Nephron progenitor cell (in vitro differentiated cells): ENCODE measurements at regions not wholly inside any gene's neighbourhood (a gene's known extent, or its start where the extent isn't known, plus 50 kb on each side); places are given as distances from the start of the nearest gene placed in this dataset.

ENCODE experiments used
- DNase-seq: peaks from one replicate; pipeline ENCODE4 v3.0.0; 2021
- H3K27ac Mint-ChIP-seq: 2 replicates; pipeline ENCODE4 v1.8.0; 2021; ENCODE audit warnings: mild to moderate bottlenecking, moderate library complexity, mixed read lengths
- H3K27me3 Mint-ChIP-seq: 2 replicates; pipeline ENCODE4 v1.8.0; 2021; ENCODE audit warnings: mild to moderate bottlenecking, low read depth, mixed read lengths; ENCODE audit not compliant: poor library complexity
- H3K36me3 Mint-ChIP-seq: 2 replicates; pipeline ENCODE4 v1.8.0; 2021; ENCODE audit warnings: low read depth, mixed read lengths
- H3K4me1 Mint-ChIP-seq: 2 replicates; pipeline ENCODE4 v1.8.0; 2021; ENCODE audit warnings: mixed read lengths
- H3K4me3 Mint-ChIP-seq: 2 replicates; pipeline ENCODE4 v1.8.0; 2021; ENCODE audit warnings: mild to moderate bottlenecking, moderate library complexity, mixed read lengths
- H3K9me3 Mint-ChIP-seq: 2 replicates; pipeline ENCODE4 v1.8.0; 2021; ENCODE audit warnings: mild to moderate bottlenecking, moderate library complexity, mixed read lengths
- CTCF ChIP-seq: fragments of 200-600 bp; sonication (generic); IDR thresholded peaks from 2 replicates; pipeline ENCODE4 v1.5.0; 2021; ENCODE audit warnings: antibody characterized with exemption

- Mint-ChIP-seq H3K27ac (peak overlapping the region; percentile 61), H3K4me1 (peaks cover 48% of the 10 kb centered on the region), H3K9me3 (peaks cover 3% of the 10 kb centered on the region), H3K36me3 (no peaks in the 10 kb centered on the region), H3K27me3 (peaks cover 10% of the 10 kb centered on the region), H3K4me3 (no peak overlapping the region)
- no peak for TF ChIP-seq CTCF
- no peak for DNase-seq
Measured at GRCh38 chr18:10378688-10379420, 75.6 kb upstream of the APCDD1 start.

GRCh38 chr18:10379522-10379921, 74.9 kb upstream of the APCDD1 start:
- no peak for TF ChIP-seq CTCF
- Mint-ChIP-seq H3K36me3 (no peaks in the 10 kb centered on the region), H3K27ac (peak overlapping the region; percentile 61), H3K4me1 (peaks cover 42% of the 10 kb centered on the region), H3K4me3 (no peak overlapping the region), H3K27me3 (peaks cover 10% of the 10 kb centered on the region), H3K9me3 (peaks cover 3% of the 10 kb centered on the region)
- no peak for DNase-seq

- Mint-ChIP-seq H3K4me3 (no peak overlapping the region), H3K4me1 (peaks cover 41% of the 10 kb centered on the region), H3K36me3 (no peaks in the 10 kb centered on the region), H3K27ac (no peak overlapping the region), H3K27me3 (peaks cover 13% of the 10 kb centered on the region), H3K9me3 (peaks cover 3% of the 10 kb centered on the region)
- TF ChIP-seq CTCF: no peak
- DNase-seq: no peak
Measured at GRCh38 chr18:10381516-10381915, 72.9 kb upstream of the APCDD1 start.

- TF ChIP-seq CTCF: no peak
- Mint-ChIP-seq H3K27ac (no peak overlapping the region), H3K4me1 (peaks cover 42% of the 10 kb centered on the region), H3K36me3 (no peaks in the 10 kb centered on the region), H3K27me3 (peaks cover 13% of the 10 kb centered on the region), H3K9me3 (peaks cover 3% of the 10 kb centered on the region), H3K4me3 (no peak overlapping the region)
- no peak for DNase-seq
Measured at GRCh38 chr18:10381951-10382350, 72.5 kb upstream of the APCDD1 start.

- Mint-ChIP-seq H3K36me3 (peaks cover under 1% of the 10 kb centered on the region), H3K27me3 (peaks cover 3% of the 10 kb centered on the region), H3K9me3 (peaks cover 10% of the 10 kb centered on the region), H3K4me3 (no peak overlapping the region), H3K4me1 (peaks cover 14% of the 10 kb centered on the region), H3K27ac (peak overlapping the region; percentile 57)
- TF ChIP-seq CTCF: no peak
- DNase-seq: no peak
Measured at GRCh38 chr18:10386049-10386448, 68.4 kb upstream of the APCDD1 start.

GRCh38 chr18:10386956-10387355, 67.5 kb upstream of the APCDD1 start:
- Mint-ChIP-seq H3K27ac (no peak overlapping the region), H3K4me3 (no peak overlapping the region), H3K4me1 (peaks cover 14% of the 10 kb centered on the region), H3K9me3 (peaks cover 19% of the 10 kb centered on the region), H3K27me3 (peaks cover 3% of the 10 kb centered on the region), H3K36me3 (peaks cover 5% of the 10 kb centered on the region)
- no peak for TF ChIP-seq CTCF
- DNase-seq: no peak
